ENCODE measurements at regions not wholly inside any gene's neighbourhood (a gene's known extent, or its start where the extent isn't known, plus 50 kb on each side); places are given as distances from the start of the nearest gene placed in this dataset.
"Not testable (repeated sequence)": the region's sequence is repeated elsewhere in the genome, so short reads cannot be mapped to it uniquely, and the experiment has no call there.

GRCh38 chr4:187128222-187128621 is 404.6 kb upstream of the FAT1 start:
- Histone ChIP-seq H3K27ac (no peak overlapping the region), H3K36me3 (no peaks in the 10 kb centered on the region), H3K27me3 (no peaks in the 10 kb centered on the region), H3K9me3 (no peaks in the 10 kb centered on the region), H3K4me1 (no peaks in the 10 kb centered on the region), H3K4me3 (no peak overlapping the region)
- intact Hi-C loops (cut with DNase I), result no loop called here
- no peak for DNase-seq (ENCODE audit: low spot score in 2 of 2)
- TF ChIP-seq CTCF (IDR thresholded peaks at IDR 0.05), result no peak

DNA sequence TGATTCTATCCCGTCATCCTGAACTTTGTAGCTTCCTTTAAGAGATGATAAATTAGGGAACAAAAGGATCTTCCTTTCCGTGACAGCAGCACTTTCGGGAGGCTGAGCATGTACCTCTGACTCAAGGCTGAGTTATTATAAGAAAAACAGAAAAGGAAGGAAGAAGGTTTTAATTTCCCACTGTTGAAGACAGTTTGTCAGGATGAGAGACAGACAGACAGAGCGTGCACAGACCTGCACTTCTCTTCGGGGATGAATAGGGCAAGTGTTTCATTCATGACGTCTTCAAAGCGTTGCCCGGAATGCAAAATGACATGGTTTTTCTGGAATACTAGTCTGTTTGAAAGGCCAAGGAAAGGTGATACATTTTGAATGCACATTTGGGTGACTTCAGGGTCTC is 405.3 kb upstream of the FAT1 start:
- Histone ChIP-seq H3K36me3 (no peaks in the 10 kb centered on the region), H3K4me1 (no peaks in the 10 kb centered on the region), H3K27ac (no peak overlapping the region), H3K27me3 (no peaks in the 10 kb centered on the region), H3K4me3 (no peak overlapping the region), H3K9me3 (no peaks in the 10 kb centered on the region)
- DNase-seq (ENCODE audit: low spot score in 2 of 2), result no peak
- no peak for TF ChIP-seq CTCF (IDR thresholded peaks at IDR 0.05)
- intact Hi-C loops (cut with DNase I), result no loop called here

- H3K9me3 ChIP-seq; H3K4me1 ChIP-seq; H3K27me3 ChIP-seq; intact Hi-C loops (cut with DNase I); H3K27ac ChIP-seq; H3K4me3 ChIP-seq; DNase-seq (ENCODE audit: low spot score in 2 of 2); H3K36me3 ChIP-seq: not testable (repeated sequence)
Measured at GRCh38 chr4:187131826-187132225, 408.2 kb upstream of the FAT1 start.

- no peaks in the 10 kb centered on the region for H3K27me3 ChIP-seq
- no peaks in the 10 kb centered on the region for H3K36me3 ChIP-seq
- intact Hi-C loops (cut with DNase I), result no loop called here
Measured at GRCh38 chr4:187135878-187136277, 412.2 kb upstream of the FAT1 start.

GRCh38 chr4:187139141-187139540 is 415.5 kb upstream of the FAT1 start:
- TF ChIP-seq CTCF (IDR thresholded peaks at IDR 0.05), result no peak
- DNase-seq (ENCODE audit: low spot score in 2 of 2), result no peak
- Histone ChIP-seq H3K4me3 (no peak overlapping the region), H3K27me3 (no peaks in the 10 kb centered on the region), H3K36me3 (no peaks in the 10 kb centered on the region), H3K4me1 (no peaks in the 10 kb centered on the region), H3K27ac (no peak overlapping the region), H3K9me3 (no peaks in the 10 kb centered on the region)
- intact Hi-C loops (cut with DNase I), result no loop called here

More at GRCh38 chr4:187135878-187136277, 412.2 kb upstream of the FAT1 start:
- Histone ChIP-seq H3K4me3 (no peak overlapping the region), H3K4me1 (no peaks in the 10 kb centered on the region), H3K27ac (no peak overlapping the region), H3K9me3 (no peaks in the 10 kb centered on the region)
- TF ChIP-seq CTCF (IDR thresholded peaks at IDR 0.05), result no peak
- DNase-seq (ENCODE audit: low spot score in 2 of 2), result no peak

- Histone ChIP-seq H3K9me3 (no peaks in the 10 kb centered on the region), H3K27ac (no peak overlapping the region), H3K27me3 (no peaks in the 10 kb centered on the region), H3K4me1 (no peaks in the 10 kb centered on the region), H3K36me3 (no peaks in the 10 kb centered on the region), H3K4me3 (no peak overlapping the region)
- TF ChIP-seq CTCF (IDR thresholded peaks at IDR 0.05), result no peak
- intact Hi-C loops (cut with DNase I), result no loop called here
- DNase-seq (ENCODE audit: low spot score in 2 of 2), result no peak
Measured at GRCh38 chr4:187141101-187141500, 417.4 kb upstream of the FAT1 start.

Data from ascending aorta (tissue), 2 donors.